Transverse colon (tissue), 4 donors: ENCODE measurements at regions not wholly inside any gene's neighbourhood (a gene's known extent, or its start where the extent isn't known, plus 50 kb on each side); places are given as distances from the start of the nearest gene placed in this dataset.

Experiments
- DNase-seq: peaks from one replicate; pipeline ENCODE4 v3.0.0-alpha.2; 2019
- H3K27ac ChIP-seq, 4 donors: fragments of 200-600 bp; sonication (generic); 2 replicates each; pipeline ENCODE4 v1.5.1; 2016 to 2018; ENCODE audit warnings: inconsistent platforms in 4 of 4
- H3K27me3 ChIP-seq: fragments of 200-600 bp; sonication (generic); 2 replicates; pipeline ENCODE4 v1.5.1; 2017; ENCODE audit warnings: inconsistent platforms
- H3K36me3 ChIP-seq, 4 donors: fragments of 200-600 bp; sonication (generic); 2 replicates each; pipeline ENCODE4 v1.5.1; 2017 to 2019; ENCODE audit warnings: inconsistent platforms in 4 of 4
- H3K4me1 ChIP-seq, 4 donors: fragments of 200-600 bp; sonication (generic); 2 replicates each; pipeline ENCODE4 v1.5.1; 2017 to 2020; ENCODE audit warnings: inconsistent platforms in 4 of 4
- H3K4me3 ChIP-seq, 4 donors: fragments of 200-600 bp; sonication (generic); 1 replicate in 1 of 4; 2 replicates in 3 of 4; pipeline versions ENCODE4 v1.5.1 to v1.6.1; 2017 to 2019; ENCODE audit warnings: inconsistent platforms in 4 of 4
- H3K9me3 ChIP-seq, 2 donors: fragments of 200-600 bp; sonication (generic); 2 replicates each; pipeline ENCODE4 v1.5.1; 2017 to 2019; ENCODE audit warnings: inconsistent platforms in 2 of 2
- CTCF ChIP-seq, 5 experiments: fragments of 200-600 bp in 3 of 5; fragments of 450-650 bp in 2 of 5; sonication (generic) in 3 of 5; IDR thresholded peaks; 1 replicate in 2 of 5; 2 replicates in 3 of 5; pipeline ENCODE4 v1.5.1; 2016 to 2017; ENCODE audit warnings: antibody characterized with exemption in 5 of 5, inconsistent platforms in 3 of 5, mild to moderate bottlenecking in 2 of 5, moderate library complexity in 1 of 5
- EP300 ChIP-seq: sonication (generic); formaldehyde crosslinking; IDR thresholded peaks from one replicate; pipeline ENCODE4 v1.6.1; 2017; ENCODE audit warnings: antibody characterized with exemption, low read depth
- POLR2A ChIP-seq: fragments of 450-650 bp; IDR thresholded peaks from one replicate; pipeline ENCODE4 v1.6.1; 2016; ENCODE audit warnings: antibody characterized with exemption, mild to moderate bottlenecking, moderate library complexity
- POLR2AphosphoS5 ChIP-seq, 3 donors: sonication (generic); formaldehyde crosslinking; IDR thresholded peaks; one replicate each; pipeline ENCODE4 v1.6.1; 2016; ENCODE audit warnings: antibody characterized with exemption in 3 of 3
- WGBS, 2 donors: methylation state at CpG; one replicate each; pipeline ENCODE4 v1.1.5; 2018; ENCODE audit warnings: low coverage in 1 of 2; 5-methylcytosine and 5-hydroxymethylcytosine counted together
- in situ Hi-C, 4 donors: fragments of 200-750 bp; cut with MboI; loops; one replicate each; pipeline versions ENCODE4 v1.15.0 to v1.15.1; 2017; ENCODE audit warnings: low sequenced_read_pairs in 3 of 4, low pct_ligation_motif_present in 1 of 4, low pct_unique_long_range_greater_than_20kb in 1 of 4
- intact Hi-C: fragments of 100-400 bp; cut with DNase I; formaldehyde crosslinking; loops from one replicate; pipeline ENCODE4 v1.15.1; 2023; ENCODE audit warnings: low total_unique reads

GRCh38 chr2:38467768-38468455 is 90.8 kb upstream of the ATL2 start:
- whole genome bisulfite sequencing, 2 donors: 30 to 33% methylated on average over 2 to 3 of the region's 3 CpGs
- DNase-seq: no peak
- Histone ChIP-seq H3K4me1 (peaks cover 0 to 35% (median 5%) of the 10 kb centered on the region in 4 donors), H3K27ac (peak overlapping the region; percentile 72 to 81 (median 77)), H3K36me3 (no peaks in the 10 kb centered on the region), H3K27me3 (no peaks in the 10 kb centered on the region), H3K4me3 (no peak overlapping the region), H3K9me3 (no peaks in the 10 kb centered on the region)
- in situ Hi-C loops: no loop called here
- TF ChIP-seq CTCF (IDR thresholded peaks at IDR 0.05): no peak
- no peak for TF ChIP-seq POLR2A
- intact Hi-C loops: loop anchor here (5.0 kb wide), 1 partner anchor 69 kb away; no protein-coding TSS in a partner anchor

DNA sequence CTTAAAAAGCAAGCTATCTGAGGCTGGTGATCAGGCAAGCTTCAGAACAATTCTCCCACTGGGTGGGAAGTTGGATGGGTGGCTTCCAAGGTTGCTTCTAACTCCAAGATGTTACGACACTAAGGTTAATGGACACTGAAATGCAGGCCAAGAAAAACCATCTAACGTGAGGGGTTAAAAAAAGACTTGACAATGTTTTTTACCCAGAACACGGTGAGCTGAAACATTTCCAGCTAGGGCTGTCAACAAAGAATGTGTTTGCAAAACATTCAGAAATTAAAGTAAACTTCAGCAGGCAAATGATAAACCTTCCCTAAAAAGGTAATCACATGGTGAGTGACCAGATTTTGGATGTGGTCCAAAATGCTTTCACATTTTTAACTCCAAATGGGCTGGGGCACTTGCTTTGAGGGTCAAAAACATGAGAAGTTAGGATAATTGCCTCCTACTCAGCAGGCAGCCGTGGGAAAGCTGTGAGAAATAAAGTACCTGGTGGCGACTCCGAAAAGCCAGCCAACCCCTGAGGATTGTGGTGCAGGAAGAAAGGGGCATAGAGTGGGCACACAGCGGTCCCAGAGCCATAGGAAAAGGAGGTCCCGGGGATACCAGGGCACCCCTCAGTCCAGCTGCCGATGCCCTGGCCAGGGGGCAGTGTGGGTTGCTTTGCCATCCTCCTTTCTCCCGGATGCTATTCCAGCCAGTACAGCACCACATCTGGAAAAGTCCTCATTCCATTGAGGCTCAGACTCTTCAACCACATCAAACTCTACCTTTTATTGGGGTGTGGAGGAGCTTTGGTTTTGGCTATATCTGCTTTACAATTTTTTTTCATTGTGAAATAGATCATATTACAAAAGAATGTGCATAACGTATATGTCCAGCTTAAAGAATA is 90.0 kb upstream of the ATL2 start:
- no peak for DNase-seq
- 55 to 70% methylated on average over 5 to 11 of the region's 11 CpGs for WGBS, 2 donors
- intact Hi-C loops: loop anchor here (5.0 kb wide), 1 partner anchor 70 kb away; no protein-coding TSS in a partner anchor
- Histone ChIP-seq H3K4me1 (peaks cover 5 to 43% (median 10%) of the 10 kb centered on the region in 4 donors), H3K27me3 (no peaks in the 10 kb centered on the region), H3K36me3 (no peaks in the 10 kb centered on the region), H3K27ac (peak overlapping the region; percentile 72 to 81 (median 77)), H3K9me3 (no peaks in the 10 kb centered on the region), H3K4me3 (no peak overlapping the region)
- TF ChIP-seq EP300: peak; percentile 60
- peak in 2 of 3 donors; percentile 63 to 69 for TF ChIP-seq POLR2AphosphoS5 (IDR thresholded peaks at IDR 0.05)
- no peak for TF ChIP-seq CTCF (IDR thresholded peaks at IDR 0.05)
- in situ Hi-C loops: no loop called here

GRCh38 chr2:38466409-38466808 is 89.3 kb upstream of the ATL2 start:
- H3K4me1 ChIP-seq: peaks cover 5 to 50% (median 15%) of the 10 kb centered on the region in 4 donors
- H3K27me3 ChIP-seq: no peaks in the 10 kb centered on the region
- TF ChIP-seq POLR2A (no peak), POLR2AphosphoS5 (IDR thresholded peaks at IDR 0.05) (no peak)
- WGBS, 2 donors: 75% methylated on average over 5 of the region's 5 CpGs; no CpG with 5 or more reads in 1 of the 2 donors
- no peaks in the 10 kb centered on the region for H3K36me3 ChIP-seq
- in situ Hi-C loops: no loop called here
- DNase-seq: no peak
- intact Hi-C loops: loop anchor here (5.0 kb wide), 1 partner anchor 71 kb away; no protein-coding TSS in a partner anchor
- peak overlapping the region; percentile 61 to 81 (median 77) for H3K27ac ChIP-seq
- no peak overlapping the region for H3K4me3 ChIP-seq
- no peaks in the 10 kb centered on the region for H3K9me3 ChIP-seq

- TF ChIP-seq CTCF (IDR thresholded peaks at IDR 0.05) (peak; percentile 16 to 48 (median 42)), POLR2AphosphoS5 (IDR thresholded peaks at IDR 0.05) (no peak), POLR2A (no peak)
- WGBS, 2 donors: 56% methylated on average over 4 of the region's 4 CpGs; no CpG with 5 or more reads in 1 of the 2 donors
- H3K4me1 ChIP-seq: peaks cover 5 to 57% (median 18%) of the 10 kb centered on the region in 4 donors
Measured at GRCh38 chr2:38465789-38466127, 88.7 kb upstream of the ATL2 start.

More at GRCh38 chr2:38465789-38466127, 88.7 kb upstream of the ATL2 start:
- Histone ChIP-seq H3K27ac (peak overlapping the region; percentile 61 to 81 (median 77)), H3K4me3 (no peak overlapping the region), H3K27me3 (no peaks in the 10 kb centered on the region), H3K36me3 (no peaks in the 10 kb centered on the region), H3K9me3 (no peaks in the 10 kb centered on the region)
- DNase-seq: peak; percentile 35
- in situ Hi-C loops (no loop called here), intact Hi-C loops (loop anchor here (2.0 to 5.0 kb wide), 2 partner anchors 72 to 89 kb away; partner anchors contain the start of gene ATL2)
